Left forelimb (tissue), 1 donor: ENCODE measurements at regions not wholly inside any gene's neighbourhood (a gene's known extent, or its start where the extent isn't known, plus 50 kb on each side); places are given as distances from the start of the nearest gene placed in this dataset.
"Not testable (repeated sequence)": the region's sequence is repeated elsewhere in the genome, so short reads cannot be mapped to it uniquely, and the experiment has no call there.

ENCODE experiments used
- DNase-seq: peaks from one replicate; pipeline ENCODE4 v3.0.0-alpha.2; 2018; ENCODE audit warnings: low spot score

DNA sequence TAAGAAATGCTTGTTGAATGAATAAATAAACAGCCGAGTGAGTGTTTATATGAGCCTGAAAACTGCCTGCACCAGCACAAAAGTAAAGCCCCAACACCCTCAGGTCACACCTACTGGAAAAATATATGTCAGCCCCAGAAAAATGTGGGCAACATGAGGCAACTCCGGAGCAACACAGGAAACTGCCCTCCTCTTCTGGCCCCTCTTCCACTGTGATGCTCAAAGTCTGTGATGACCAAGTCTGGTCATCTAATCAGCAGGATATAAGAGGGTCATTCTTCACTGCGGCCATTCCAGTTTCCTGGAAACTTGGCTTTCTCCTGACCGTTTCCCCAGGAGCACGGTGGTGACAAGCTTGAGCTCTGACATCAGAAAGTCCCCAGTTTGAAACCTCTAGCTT, 159.6 kb upstream of the PZP start:
- no peak for DNase-seq

DNA sequence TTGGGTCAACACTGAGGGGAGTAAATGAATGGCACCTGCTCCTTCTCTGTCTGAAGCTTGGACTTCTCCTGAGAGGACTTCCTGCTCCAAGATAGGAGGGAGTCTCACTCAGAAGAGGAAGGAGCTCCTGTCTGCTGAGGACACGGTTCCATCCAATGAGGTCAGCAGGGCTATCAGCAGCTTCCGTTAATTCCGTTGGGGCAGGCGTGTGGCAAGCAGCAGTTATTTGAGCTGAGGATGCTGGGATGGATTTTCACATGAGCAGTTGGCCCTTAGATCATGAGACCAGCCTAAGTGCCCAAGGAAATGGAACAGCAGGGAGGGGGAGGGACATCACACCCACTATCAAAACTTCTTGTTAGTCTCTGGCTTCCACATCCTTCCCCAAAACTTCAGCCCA, 159.0 kb upstream of the PZP start:
- DNase-seq, result no peak

DNA sequence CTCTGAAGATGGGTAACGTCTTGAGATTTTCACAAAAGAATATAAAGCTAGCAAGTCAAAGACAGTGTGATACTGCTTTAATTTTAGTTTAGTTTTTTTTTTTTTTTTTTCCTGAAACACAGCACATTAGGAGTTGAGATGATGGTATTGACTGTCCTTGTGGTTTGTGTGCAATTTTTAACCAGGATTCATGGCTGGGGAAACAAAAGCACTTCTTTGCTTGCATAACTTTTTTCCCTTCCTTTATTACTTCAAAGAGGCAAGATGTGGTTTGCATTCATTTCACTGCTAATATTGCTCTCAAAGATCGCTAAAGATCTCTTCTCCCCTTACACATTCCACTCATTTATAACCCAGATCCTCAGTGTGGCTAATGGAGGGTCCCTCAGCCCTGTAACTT, 157.1 kb upstream of the PZP start:
- no peak for DNase-seq

DNA sequence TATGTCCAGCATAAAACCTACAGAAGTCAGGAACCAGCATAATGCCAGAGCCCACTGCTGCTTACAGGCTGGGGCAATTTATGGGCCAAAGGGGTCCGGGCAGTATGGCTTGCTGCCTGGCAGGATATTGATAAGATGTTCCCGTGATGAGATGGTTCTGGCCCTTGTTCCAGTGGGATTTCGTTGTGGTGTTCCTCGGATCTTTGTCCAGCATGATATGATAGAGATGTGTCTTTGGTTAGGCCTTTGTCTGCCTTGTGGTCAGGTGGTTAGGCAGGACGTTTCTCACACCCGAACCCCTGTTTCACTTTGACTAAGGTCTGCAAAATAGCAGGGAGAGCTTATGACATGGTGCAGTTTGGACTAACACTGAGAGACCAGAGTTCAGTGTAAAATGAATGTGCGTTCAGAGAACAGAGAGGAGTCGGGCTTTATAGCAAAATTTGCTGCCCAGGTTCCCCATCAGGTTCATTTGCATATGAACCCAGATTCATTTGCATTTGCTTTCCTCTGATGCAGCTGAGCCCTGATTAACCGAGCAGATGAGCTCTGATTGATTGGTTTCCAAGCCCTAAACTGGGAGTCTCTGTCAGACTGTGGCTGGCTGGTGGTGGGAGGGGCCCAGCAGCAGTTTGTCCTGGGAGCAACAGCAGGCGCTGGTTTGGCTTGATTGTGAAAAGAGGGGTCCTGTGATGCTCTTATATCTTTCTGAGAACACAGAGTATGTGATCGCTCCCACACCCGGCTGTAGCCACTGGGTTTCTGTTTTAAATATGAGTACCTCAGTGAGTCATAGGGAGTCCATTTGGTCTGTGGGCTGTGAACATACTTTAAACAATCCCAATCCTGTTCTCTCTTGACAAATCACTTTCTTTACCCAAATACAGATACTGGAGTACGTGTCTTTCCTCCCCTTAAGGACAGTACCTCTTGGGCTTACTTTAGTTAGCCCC, 156.3 kb upstream of the PZP start:
- no peak for DNase-seq

DNA sequence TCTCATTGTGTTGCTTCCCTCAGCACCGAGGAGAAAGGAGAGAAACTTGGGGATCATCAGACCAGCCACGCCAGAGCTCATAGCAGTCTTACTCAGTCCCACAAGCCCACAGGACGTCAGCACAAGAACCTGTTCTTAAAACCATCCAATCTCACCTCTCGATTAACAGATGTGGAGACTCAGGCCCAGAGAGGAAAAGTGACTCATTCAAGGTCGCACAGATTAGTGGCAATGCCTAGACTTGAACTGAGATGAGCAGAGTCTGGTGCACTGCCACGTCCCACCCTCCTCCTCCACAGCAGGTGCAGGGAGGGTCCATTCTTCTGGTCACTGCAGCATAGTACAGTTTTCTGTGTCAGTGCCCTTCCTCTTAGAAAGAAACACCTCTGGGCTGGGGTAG, 154.9 kb upstream of the PZP start:
- DNase-seq, result no peak

DNA sequence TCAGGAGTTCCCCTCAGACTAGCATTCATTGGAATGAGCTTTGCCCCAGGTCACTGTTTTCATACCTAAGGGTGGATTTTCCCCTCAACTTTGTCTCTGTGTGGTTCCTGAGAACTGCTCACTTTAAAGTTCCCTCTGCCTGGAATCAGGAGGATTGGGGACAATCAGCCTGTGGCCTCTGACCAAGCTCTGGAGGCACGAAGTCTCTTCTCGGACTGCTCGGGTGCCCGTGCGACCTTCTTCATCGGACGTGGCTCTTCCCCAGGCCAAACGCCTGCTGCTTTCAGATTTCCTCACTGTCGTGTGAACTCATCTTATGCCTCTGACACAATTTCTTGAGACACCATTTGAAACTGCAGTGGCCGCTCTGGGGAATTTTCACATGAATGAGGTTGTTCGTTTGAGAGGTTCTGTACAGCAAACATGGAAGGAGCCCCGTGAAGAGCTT, 153.7 kb upstream of the PZP start:
- no peak for DNase-seq

DNA sequence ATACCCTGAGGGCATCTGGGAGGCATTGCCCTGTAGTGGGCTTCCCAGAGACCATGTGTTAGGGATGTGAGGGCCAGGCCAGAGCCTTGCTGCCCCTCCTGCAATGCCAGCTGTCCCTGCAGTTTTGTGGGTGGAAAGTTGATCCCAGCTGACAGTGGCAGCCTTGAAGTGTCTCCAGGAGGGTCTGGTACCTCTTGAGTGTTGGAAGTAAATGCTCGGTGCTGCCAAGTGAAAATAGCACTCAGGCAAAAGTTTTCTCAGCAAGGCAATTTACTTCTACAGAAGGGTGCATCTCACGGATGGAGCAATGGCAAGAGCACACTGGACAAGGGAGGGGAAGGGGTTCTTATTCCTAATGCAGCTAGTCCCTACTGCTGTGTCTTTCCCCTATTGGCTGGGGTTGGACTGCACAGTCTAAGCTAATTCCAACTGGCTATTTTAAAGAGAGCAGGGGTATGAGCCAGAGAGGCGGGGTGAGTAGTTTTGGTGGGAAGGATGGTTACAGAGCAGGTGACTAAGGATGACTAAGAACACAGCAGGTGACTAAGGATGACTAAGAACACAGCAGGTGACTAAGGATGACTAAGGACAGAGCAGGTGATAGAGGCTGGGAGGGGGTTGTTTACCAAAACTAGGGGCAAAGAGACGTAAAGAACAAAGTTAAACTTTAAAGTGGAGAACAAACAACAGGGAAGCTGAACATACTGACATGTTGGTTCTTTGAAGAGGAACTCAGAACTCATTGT, 146.0 kb upstream of the PZP start:
- DNase-seq, result not testable (repeated sequence)

DNA sequence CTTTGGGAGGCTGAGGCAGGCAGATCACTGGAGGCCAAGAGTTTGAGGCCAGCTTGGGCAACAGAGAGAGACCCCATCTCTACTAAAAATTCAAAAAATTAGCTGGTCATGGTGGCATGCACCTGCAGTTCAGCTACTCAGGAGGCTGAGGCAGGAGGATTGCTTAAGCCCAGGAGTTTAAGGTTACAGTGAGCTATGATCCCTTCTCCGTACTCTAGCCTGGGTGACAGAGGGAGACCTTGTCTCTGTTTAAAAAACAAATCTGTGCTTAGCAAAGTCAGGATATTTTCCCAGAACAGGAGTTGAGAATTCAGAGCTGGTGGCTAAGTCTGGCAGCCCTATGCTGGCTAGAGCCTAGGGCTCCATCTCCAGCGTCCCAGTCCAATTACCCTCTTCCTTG, 142.9 kb upstream of the PZP start:
- DNase-seq, result no peak

DNA sequence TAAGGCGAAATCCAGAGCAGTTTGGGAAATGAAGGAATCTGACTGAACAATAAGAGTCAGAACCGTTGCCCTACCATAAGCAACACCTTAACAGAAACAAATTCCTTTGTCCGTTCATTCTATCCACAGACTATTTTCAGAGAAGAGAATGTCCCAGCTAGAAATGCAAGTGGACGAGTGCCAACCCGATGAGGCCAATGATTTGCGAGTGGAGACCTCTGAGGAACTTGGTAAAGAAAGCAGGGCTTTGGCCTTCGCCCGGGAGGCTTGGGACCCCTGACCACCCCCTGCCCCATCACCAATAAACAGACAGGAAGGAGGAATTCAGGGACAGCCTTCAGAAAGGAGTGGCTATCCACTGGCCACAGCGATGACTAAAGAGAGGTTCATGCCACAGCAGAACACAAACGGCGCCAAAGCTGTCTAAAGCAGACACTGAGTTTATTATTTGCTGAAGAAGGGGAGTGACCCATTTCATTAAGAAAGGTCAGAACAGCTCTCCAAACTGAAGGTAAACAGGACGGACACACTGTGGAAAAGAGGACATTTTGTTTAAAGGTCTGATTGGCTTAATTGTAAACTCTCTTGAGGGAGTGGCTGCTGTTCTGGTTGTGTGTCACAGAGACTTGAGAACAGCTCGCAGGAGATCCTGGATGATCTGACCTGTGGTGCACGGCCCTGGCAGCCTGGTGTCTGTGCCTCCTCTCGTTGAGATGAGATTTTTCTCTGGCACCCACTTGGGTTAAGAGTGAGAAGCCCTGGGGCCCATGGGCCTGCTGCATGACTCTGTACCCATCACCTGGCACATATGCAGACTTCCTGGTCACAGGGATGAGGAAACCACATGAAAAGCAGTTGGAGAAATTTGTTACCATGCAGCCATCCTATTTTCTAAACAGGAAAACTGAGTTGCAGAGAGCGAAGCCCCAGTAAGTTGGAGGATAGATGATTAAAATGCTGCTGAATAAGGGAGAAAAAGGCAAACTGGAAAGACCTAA, 142.0 kb upstream of the PZP start:
- DNase-seq, result no peak

DNA sequence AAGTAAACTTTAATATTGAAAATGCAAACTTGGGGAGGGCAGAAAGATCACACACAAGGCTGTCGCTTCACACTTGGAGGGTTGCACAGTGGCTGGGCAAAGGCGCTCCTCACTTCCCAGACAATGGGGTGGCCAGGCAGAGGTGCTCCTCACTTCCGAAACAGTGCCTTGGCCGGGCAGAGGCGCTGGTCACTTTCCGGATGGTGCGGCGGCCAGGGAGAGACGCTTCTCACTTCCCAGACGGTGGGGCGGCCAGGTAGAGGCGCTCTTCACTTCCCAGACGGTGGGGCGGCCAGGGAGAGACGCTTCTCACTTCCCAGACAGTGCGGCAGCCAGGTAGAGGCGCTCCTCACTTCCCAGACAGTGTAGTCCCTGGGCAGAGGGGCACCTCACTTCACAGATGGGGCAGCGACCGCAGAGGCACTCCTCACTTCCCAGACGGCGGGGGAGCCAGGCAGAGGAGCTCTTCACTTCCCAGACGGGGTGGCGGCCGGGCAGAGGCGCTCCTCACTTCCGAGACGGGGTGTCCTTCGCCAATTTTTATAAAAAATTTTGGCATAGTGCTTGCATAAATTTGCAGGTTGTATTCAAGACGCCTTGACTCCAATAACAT, 140.8 kb upstream of the PZP start:
- no peak for DNase-seq

DNA sequence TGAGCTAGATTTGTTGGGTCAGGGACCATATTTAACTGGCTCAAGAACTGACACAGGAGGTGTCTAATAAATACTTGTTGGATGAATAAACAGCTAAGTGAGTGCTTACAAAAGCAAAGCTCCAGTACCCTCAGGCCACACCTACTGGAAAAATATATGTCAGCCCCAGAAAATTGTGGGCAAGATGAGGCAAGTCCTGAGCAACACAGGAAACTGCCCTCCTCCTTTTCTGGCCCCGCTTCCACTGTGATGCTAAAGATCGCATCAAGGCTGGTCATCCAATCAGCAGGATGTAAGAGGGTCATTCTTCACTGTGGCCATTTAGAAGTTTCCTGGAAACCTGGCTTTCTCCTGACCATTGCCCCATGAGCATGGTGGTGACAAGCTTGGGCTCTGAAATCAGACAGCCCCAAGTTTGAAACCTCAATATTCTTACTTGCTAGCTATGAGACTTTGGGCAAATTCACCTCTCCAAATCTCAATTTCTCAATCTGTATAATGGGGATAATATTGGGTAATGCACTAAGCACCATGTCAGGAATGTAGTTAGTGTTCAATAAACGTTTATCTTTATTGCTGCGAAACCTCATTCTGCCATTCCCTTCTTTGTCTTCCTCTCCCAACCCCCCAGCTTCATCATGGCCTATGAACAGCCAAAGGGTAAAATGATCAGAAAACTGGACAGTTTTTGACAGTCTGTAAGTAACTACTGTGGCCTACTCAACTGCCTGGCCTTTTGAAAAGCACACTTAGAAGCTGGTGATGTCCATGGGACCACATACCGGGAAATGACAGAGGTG, 139.3 kb upstream of the PZP start:
- DNase-seq, result no peak

DNA sequence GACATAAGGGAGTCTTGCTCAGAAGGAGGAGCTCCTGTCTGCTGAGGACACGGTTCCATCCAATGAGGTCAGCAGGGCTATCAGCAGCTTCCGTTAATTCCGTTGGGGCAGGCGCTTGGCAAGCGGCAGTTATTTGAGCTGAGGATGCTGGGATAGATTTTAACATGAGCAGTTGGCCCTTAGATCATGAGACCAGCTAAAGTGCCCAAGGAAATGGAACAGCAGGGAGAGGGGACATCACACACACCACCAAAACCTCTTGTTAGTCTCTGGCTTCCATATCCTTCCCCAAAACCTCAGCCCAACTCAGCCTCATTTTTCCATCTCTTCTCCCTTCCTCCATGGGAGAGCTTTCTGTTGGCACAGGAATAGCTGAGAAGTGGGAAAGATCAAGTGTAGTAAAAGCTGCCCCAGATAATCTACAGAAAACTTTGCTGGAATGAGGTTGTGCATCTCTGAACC, 138.7 kb upstream of the PZP start:
- no peak for DNase-seq

DNA sequence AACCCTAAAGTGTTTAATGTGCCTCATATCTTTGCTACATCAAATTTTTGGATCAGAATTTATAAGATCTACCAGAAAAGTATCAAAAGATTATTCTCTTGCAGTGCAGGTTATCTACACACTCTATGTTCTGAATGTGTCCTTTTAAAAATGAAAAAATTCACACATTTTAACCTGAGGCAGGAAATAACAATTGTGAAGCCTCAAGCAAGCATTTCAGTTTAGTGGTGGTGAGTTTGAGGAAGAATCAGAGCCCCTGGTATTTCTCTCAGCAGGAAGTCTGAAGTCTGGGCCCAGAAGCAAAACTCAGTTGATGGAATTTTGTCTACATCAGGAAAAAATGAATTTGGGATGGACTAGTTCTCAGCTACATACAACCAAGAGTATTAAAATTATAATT, 137.0 kb upstream of the PZP start:
- DNase-seq, result no peak

DNA sequence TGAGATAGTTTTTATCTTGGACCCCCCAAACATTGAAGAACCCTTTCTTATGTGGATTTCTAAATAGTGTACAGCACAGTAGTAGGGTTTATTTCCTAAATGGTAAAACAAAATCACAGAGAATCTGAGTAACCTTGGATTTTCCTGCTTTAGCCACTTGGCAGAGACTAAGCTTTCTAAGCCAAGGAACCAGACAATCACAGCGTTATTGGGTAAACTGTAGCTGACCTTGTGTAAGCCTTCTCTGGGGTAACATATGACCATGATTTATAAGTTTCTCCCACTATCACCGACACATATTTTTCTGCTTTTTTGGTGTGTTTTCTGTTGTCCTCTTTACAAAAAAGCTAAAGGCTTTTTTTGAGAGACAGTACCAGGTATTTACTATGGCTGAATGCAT, 136.3 kb upstream of the PZP start:
- no peak for DNase-seq

DNA sequence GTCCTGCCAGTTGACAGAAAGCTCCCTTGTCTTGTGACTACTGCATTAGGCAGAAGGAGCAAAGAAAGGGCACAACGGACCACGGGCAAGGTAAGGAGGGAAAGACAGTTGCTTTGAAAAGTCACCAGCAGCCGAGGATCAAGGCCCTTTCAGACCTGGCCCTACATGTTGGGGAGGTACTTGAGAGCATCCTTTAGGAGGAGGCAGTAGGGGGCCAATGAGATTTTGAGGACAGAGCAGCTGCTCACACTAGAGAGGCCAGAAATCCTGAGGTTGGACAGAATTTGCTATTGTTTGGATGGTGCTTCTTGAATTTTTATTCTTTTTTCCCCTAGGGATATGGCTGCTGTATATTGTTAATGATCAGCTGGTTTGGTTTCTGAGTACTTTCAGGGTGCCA, 135.5 kb upstream of the PZP start:
- no peak for DNase-seq

DNA sequence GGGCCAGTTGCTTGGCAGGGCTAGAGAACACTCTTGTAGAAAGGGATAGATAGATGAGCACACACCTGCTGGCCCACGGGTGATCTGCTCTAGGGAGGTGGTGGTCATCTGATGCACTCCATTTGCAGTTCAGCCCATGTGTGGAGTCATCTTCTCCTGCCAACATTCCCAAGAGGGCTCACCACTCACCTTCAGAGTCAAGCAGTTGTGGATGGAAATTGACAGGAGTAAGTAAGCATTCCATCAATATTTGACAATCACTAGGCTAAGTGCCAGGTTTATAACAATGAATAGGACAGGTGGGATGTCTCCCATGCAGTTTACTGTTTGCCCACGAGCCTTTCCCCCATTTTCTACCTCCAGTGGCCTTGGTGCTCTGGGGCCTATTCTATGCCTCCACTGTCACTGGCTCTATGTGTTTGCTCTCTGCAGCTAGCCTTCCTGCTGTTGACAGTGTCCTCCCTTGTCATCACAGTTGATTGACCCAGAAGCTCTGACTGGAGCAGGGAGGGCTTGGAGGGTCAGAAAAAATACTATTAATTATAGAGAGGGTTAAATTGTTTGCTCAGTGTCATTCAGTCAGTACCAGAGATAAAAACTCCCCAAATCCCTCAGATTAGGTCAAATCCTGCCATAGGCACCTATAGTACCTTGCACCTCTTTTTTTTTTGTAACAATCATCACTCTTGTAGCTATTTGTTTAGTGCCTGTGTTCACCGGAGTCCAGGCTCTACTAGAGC, 134.6 kb upstream of the PZP start:
- no peak for DNase-seq

DNA sequence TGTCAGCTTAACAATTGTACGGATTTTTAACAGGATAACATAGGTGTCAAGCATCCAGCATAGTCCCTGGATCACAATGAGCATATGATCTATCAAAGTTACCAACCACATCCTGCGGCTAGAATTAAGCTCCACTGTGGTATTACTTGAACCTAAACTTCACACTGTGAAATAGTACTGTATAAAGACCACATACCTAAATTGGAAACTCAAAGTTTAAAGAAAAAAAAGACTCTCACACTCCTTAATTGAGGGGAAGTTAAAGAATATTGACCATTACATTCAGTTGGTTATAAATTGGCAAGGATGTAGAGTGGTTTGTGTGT, 133.0 kb upstream of the PZP start:
- no peak for DNase-seq

DNA sequence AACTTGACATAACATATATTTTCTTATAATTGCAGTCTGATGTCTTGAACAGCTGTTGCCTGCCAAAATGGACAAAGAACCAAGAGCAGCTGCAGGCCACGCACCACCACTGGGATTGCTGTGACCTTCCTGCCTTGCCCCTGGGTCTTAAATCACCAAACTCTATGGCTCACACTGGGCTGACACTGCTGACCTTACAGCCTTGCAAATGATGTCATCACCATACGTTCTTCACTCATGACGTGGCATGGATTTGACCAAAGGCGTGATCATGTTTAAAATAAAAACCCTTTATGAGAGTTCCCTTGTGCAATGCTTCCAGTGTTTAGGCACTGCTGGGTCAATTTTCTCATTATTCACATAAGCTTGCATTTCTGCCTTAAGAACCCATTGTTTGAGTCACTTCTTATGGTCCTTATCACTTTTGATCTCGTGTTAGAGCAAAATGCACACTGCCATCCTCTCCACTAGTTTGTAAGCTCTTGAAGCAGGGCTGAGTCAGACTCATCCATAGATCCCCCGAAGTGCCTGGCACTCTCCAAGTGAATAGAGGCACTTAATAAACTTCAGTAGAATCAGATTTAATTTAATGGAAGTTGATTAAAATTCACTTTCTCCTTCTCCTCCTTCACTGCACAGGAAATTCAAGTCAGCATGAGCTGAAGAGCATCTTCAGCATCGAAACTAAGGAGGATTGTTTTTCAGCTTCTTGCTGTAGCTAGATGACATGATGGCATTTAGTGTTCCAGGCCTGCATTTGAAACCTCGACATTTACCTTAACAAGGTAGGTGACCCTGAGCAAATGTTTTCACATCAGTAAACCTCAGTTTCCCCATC, 132.4 kb upstream of the PZP start:
- DNase-seq, result no peak

DNA sequence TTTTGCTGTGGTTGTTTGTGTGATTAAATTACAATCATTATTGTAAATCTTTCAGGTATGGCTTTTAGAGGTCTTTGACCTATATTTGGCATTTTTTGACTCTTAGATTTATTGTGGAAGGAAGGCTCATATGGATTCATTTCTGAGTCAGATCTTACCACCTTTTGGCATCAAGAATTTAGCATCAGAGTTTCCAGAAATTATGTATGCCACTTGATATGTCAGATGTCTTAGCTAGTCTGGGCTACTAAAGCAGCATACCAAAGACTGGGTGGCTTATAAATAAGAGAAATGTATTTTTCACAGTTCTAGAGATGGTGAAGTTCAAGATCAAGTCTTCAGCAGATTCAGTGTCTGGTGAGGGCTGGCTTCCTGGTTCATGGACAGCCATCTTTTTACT, 129.5 kb upstream of the PZP start:
- DNase-seq, result no peak
